ENCODE measurements at regions not wholly inside any gene's neighbourhood (a gene's known extent, or its start where the extent isn't known, plus 50 kb on each side); places are given as distances from the start of the nearest gene placed in this dataset.
A peak's percentile ranks its signal among the peaks of the same experiment; 100 is the strongest.

DNA sequence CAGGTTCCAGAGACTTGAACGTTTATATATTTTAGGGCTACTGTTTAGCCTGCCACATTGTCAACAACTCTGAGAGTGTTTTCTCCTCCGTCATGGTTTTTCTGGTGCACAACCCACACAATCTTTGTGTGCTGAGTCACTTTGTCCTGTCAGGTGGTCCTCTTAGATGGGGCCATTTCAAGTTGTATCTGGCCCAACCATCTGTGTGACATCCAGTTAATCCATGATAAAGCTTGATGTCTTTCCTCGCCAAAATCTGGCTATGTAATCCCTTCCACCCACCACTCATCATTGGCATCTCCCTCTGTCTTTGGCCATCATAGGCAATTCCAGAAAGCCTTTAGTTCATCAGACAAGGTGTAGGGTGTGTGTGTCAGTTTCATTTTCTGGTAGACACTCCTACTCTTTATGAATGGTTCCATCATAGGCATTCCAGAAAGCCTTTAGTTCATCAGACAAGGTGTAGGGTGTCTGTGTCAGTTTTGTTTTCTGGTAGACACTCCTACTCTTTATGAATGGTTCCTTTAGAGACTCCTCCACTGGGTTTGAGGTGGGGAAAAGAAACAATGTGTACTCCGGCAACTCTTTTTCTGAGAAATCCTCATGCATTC lies 282.0 kb upstream of the ACTBL2 start:
- Mint-ChIP-seq H3K9me3 (no peaks in the 10 kb centered on the region), H3K27ac (no peak overlapping the region), H3K4me3 (no peak overlapping the region), H3K4me1 (no peaks in the 10 kb centered on the region), H3K36me3 (no peaks in the 10 kb centered on the region), H3K27me3 (peaks cover 4% of the 10 kb centered on the region)
- Histone ChIP-seq H3K9me3 (ENCODE audit: control insufficient read depth in 2 of 2, low read length in 2 of 2) (no peaks in the 10 kb centered on the region), H3K27ac (ENCODE audit: insufficient read depth, low read length, poor library complexity, severe bottlenecking) (no peak overlapping the region), H3K4me3 (ENCODE audit: low read depth, low read length) (no peak overlapping the region), H3K4me1 (ENCODE audit: control insufficient read depth, insufficient read depth, low read length, poor library complexity, severe bottlenecking) (no peaks in the 10 kb centered on the region), H3K27me3 (ENCODE audit: control insufficient read depth, insufficient read depth, low read length) (no peaks in the 10 kb centered on the region), H3K36me3 (ENCODE audit: control insufficient read depth, insufficient read depth, low read length) (no peaks in the 10 kb centered on the region)
- DNase-seq = no peak
- no peak for ATAC-seq (ENCODE audit: low read depth in 2 of 2)

- Mint-ChIP-seq H3K36me3 (no peaks in the 10 kb centered on the region), H3K4me3 (no peak overlapping the region), H3K27ac (no peak overlapping the region), H3K4me1 (no peaks in the 10 kb centered on the region), H3K27me3 (no peaks in the 10 kb centered on the region), H3K9me3 (peaks cover 0 to 3% (median 0%) of the 10 kb centered on the region in 7 donors)
- Histone ChIP-seq H3K36me3 (ENCODE audit: control insufficient read depth, insufficient read depth, low read length) (no peaks in the 10 kb centered on the region), H3K27ac (ENCODE audit: insufficient read depth, low read length, poor library complexity, severe bottlenecking) (no peak overlapping the region), H3K4me1 (ENCODE audit: control insufficient read depth, insufficient read depth, low read length, poor library complexity, severe bottlenecking) (no peaks in the 10 kb centered on the region), H3K4me3 (ENCODE audit: low read depth, low read length) (no peak overlapping the region), H3K9me3 (ENCODE audit: control insufficient read depth in 2 of 2, low read length in 2 of 2) (no peaks in the 10 kb centered on the region), H3K27me3 (ENCODE audit: control insufficient read depth, insufficient read depth, low read length) (no peaks in the 10 kb centered on the region)
- ATAC-seq (ENCODE audit: low read depth in 2 of 2) = no peak
- no peak for DNase-seq
These were observed 278.9 kb upstream of the ACTBL2 start for GRCh38 chr5:57761513-57761912.

- Mint-ChIP-seq H3K4me3 (no peak overlapping the region), H3K9me3 (peaks cover 0 to 5% (median 0%) of the 10 kb centered on the region in 7 donors)
- no peak overlapping the region for H3K27ac ChIP-seq (ENCODE audit: insufficient read depth, low read length, poor library complexity, severe bottlenecking)
These were observed 272.0 kb upstream of the ACTBL2 start for GRCh38 chr5:57754616-57755015.

GRCh38 chr5:57753446-57753845 lies 270.8 kb upstream of the ACTBL2 start:
- H3K36me3 Mint-ChIP-seq = no peaks in the 10 kb centered on the region
- Histone ChIP-seq H3K4me1 (ENCODE audit: control insufficient read depth, insufficient read depth, low read length, poor library complexity, severe bottlenecking) (no peaks in the 10 kb centered on the region), H3K4me3 (ENCODE audit: low read depth, low read length) (no peak overlapping the region), H3K27me3 (ENCODE audit: control insufficient read depth, insufficient read depth, low read length) (no peaks in the 10 kb centered on the region), H3K36me3 (ENCODE audit: control insufficient read depth, insufficient read depth, low read length) (no peaks in the 10 kb centered on the region), H3K9me3 (ENCODE audit: control insufficient read depth in 2 of 2, low read length in 2 of 2) (no peaks in the 10 kb centered on the region), H3K27ac (ENCODE audit: insufficient read depth, low read length, poor library complexity, severe bottlenecking) (no peak overlapping the region)
- no peak for ATAC-seq (ENCODE audit: low read depth in 2 of 2)
- H3K27ac Mint-ChIP-seq = no peak overlapping the region
- H3K27me3 Mint-ChIP-seq = no peaks in the 10 kb centered on the region
- no peaks in the 10 kb centered on the region for H3K4me1 Mint-ChIP-seq
- H3K4me3 Mint-ChIP-seq = no peak overlapping the region
- DNase-seq = no peak
- peaks cover 0 to 5% (median 0%) of the 10 kb centered on the region in 7 donors for H3K9me3 Mint-ChIP-seq

More at GRCh38 chr5:57754616-57755015, 272.0 kb upstream of the ACTBL2 start:
- Mint-ChIP-seq H3K27me3 (no peaks in the 10 kb centered on the region), H3K27ac (no peak overlapping the region), H3K4me1 (no peaks in the 10 kb centered on the region), H3K36me3 (no peaks in the 10 kb centered on the region)
- Histone ChIP-seq H3K4me1 (ENCODE audit: control insufficient read depth, insufficient read depth, low read length, poor library complexity, severe bottlenecking) (no peaks in the 10 kb centered on the region), H3K4me3 (ENCODE audit: low read depth, low read length) (no peak overlapping the region), H3K27me3 (ENCODE audit: control insufficient read depth, insufficient read depth, low read length) (no peaks in the 10 kb centered on the region), H3K36me3 (ENCODE audit: control insufficient read depth, insufficient read depth, low read length) (no peaks in the 10 kb centered on the region), H3K9me3 (ENCODE audit: control insufficient read depth in 2 of 2, low read length in 2 of 2) (no peaks in the 10 kb centered on the region)
- DNase-seq (no peak), ATAC-seq (ENCODE audit: low read depth in 2 of 2) (no peak)

- H3K27ac Mint-ChIP-seq = no peak overlapping the region
- Histone ChIP-seq H3K4me3 (ENCODE audit: low read depth, low read length) (no peak overlapping the region), H3K27ac (ENCODE audit: insufficient read depth, low read length, poor library complexity, severe bottlenecking) (no peak overlapping the region)
These were observed 269.1 kb upstream of the ACTBL2 start for GRCh38 chr5:57751710-57752109.

DNA sequence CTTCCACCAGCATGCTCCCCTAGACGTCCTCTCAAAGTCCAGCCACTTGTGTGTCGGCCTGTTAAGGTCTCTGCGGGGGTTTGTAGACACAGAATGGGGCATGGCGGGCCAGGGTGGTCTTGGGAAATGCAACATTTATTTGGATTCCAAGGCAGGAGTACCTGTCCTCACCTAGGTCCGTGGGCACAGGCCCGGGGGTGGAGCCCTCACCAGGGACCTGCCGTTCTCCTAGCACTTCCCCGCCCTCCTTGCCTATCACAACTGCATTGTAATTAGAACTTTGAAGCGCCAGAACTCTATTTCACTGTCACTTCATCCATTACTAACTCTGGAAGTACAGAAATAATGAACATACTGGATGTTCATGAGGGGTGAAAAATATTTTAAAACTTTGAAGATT lies 268.3 kb upstream of the ACTBL2 start:
- H3K4me3 ChIP-seq (ENCODE audit: low read depth, low read length) = no peak overlapping the region
- no peaks in the 10 kb centered on the region for H3K36me3 ChIP-seq (ENCODE audit: control insufficient read depth, insufficient read depth, low read length)
- H3K4me1 ChIP-seq (ENCODE audit: control insufficient read depth, insufficient read depth, low read length, poor library complexity, severe bottlenecking) = no peaks in the 10 kb centered on the region
- H3K9me3 ChIP-seq (ENCODE audit: control insufficient read depth in 2 of 2, low read length in 2 of 2) = no peaks in the 10 kb centered on the region
- Mint-ChIP-seq H3K36me3 (peaks cover 4% of the 10 kb centered on the region), H3K4me3 (no peak overlapping the region), H3K4me1 (no peaks in the 10 kb centered on the region), H3K27me3 (peaks cover 4% of the 10 kb centered on the region), H3K27ac (no peak overlapping the region), H3K9me3 (peaks cover 0 to 6% (median 0%) of the 10 kb centered on the region in 7 donors)
- H3K27me3 ChIP-seq (ENCODE audit: control insufficient read depth, insufficient read depth, low read length) = no peaks in the 10 kb centered on the region
- H3K27ac ChIP-seq (ENCODE audit: insufficient read depth, low read length, poor library complexity, severe bottlenecking) = no peak overlapping the region
- DNase-seq = no peak
- ATAC-seq (ENCODE audit: low read depth in 2 of 2) = no peak

More at GRCh38 chr5:57751710-57752109, 269.1 kb upstream of the ACTBL2 start:
- Mint-ChIP-seq H3K4me3 (no peak overlapping the region), H3K4me1 (no peaks in the 10 kb centered on the region), H3K27me3 (peaks cover 4% of the 10 kb centered on the region), H3K36me3 (peaks cover 4% of the 10 kb centered on the region), H3K9me3 (peaks cover 0 to 6% (median 0%) of the 10 kb centered on the region in 7 donors)
- no peaks in the 10 kb centered on the region for H3K4me1 ChIP-seq (ENCODE audit: control insufficient read depth, insufficient read depth, low read length, poor library complexity, severe bottlenecking)
- ATAC-seq (ENCODE audit: low read depth in 2 of 2) = no peak
- H3K9me3 ChIP-seq (ENCODE audit: control insufficient read depth in 2 of 2, low read length in 2 of 2) = no peaks in the 10 kb centered on the region
- no peak for DNase-seq
- no peaks in the 10 kb centered on the region for H3K27me3 ChIP-seq (ENCODE audit: control insufficient read depth, insufficient read depth, low read length)
- H3K36me3 ChIP-seq (ENCODE audit: control insufficient read depth, insufficient read depth, low read length) = no peaks in the 10 kb centered on the region

DNA sequence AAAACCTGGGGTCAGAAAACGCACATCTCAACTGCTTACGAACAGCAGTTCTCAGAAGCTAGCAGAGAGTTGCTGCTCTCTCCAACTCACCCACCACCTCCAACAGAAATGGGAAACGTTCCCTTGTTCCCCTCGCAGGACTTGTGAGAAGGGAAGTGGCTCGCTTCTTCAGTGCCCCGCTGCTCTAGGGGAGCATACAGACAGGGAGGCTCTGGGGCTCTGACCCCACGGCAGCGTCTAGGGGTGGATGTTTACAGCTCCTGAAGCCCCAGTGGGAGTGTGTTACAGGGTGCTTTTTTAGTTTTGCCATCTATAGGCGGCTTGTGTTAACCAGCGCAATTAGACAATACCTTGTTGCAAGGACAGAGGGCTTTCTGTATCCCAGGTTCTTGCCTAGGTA lies 267.7 kb upstream of the ACTBL2 start:
- H3K4me1 ChIP-seq (ENCODE audit: control insufficient read depth, insufficient read depth, low read length, poor library complexity, severe bottlenecking) = no peaks in the 10 kb centered on the region
- H3K36me3 ChIP-seq (ENCODE audit: control insufficient read depth, insufficient read depth, low read length) = no peaks in the 10 kb centered on the region
- Mint-ChIP-seq H3K27ac (no peak overlapping the region), H3K4me3 (peak overlapping the region in 1 of 4 donors; percentile 21), H3K4me1 (no peaks in the 10 kb centered on the region), H3K36me3 (peaks cover 4% of the 10 kb centered on the region), H3K9me3 (peaks cover 0 to 6% (median 0%) of the 10 kb centered on the region in 7 donors), H3K27me3 (peaks cover 4% of the 10 kb centered on the region)
- H3K27ac ChIP-seq (ENCODE audit: insufficient read depth, low read length, poor library complexity, severe bottlenecking) = no peak overlapping the region
- H3K4me3 ChIP-seq (ENCODE audit: low read depth, low read length) = no peak overlapping the region
- no peaks in the 10 kb centered on the region for H3K27me3 ChIP-seq (ENCODE audit: control insufficient read depth, insufficient read depth, low read length)
- no peak for ATAC-seq (ENCODE audit: low read depth in 2 of 2)
- no peaks in the 10 kb centered on the region for H3K9me3 ChIP-seq (ENCODE audit: control insufficient read depth in 2 of 2, low read length in 2 of 2)
- DNase-seq = no peak

DNA sequence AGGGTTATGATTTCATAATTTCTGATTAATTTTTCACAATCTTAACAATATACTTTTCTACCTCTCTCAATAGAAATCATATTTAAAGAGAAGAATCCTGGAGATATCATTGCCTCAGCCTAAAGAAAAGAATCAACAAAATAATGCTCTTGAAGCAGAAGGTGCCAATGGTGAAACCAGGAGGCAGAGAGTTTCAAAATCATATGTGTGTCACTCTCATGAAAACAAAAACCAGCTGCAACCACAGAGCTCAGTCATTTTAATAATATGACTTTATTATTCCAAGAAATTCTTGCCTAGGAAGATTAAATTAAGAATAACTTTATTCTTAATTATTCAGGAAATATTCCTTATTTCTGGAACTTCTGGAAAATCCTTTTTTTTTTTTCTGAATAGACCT lies 266.8 kb upstream of the ACTBL2 start:
- H3K4me1 Mint-ChIP-seq = no peaks in the 10 kb centered on the region
- peaks cover 4% of the 10 kb centered on the region for H3K36me3 Mint-ChIP-seq
- H3K27me3 Mint-ChIP-seq = peaks cover 4% of the 10 kb centered on the region
- DNase-seq (no peak), ATAC-seq (ENCODE audit: low read depth in 2 of 2) (no peak)
- H3K4me3 Mint-ChIP-seq = no peak overlapping the region
- no peak overlapping the region for H3K4me3 ChIP-seq (ENCODE audit: low read depth, low read length)
- H3K27ac Mint-ChIP-seq = no peak overlapping the region
- H3K27ac ChIP-seq (ENCODE audit: insufficient read depth, low read length, poor library complexity, severe bottlenecking) = no peak overlapping the region
- H3K9me3 ChIP-seq (ENCODE audit: control insufficient read depth in 2 of 2, low read length in 2 of 2) = no peaks in the 10 kb centered on the region
- H3K4me1 ChIP-seq (ENCODE audit: control insufficient read depth, insufficient read depth, low read length, poor library complexity, severe bottlenecking) = no peaks in the 10 kb centered on the region
- H3K36me3 ChIP-seq (ENCODE audit: control insufficient read depth, insufficient read depth, low read length) = no peaks in the 10 kb centered on the region
- no peaks in the 10 kb centered on the region for H3K27me3 ChIP-seq (ENCODE audit: control insufficient read depth, insufficient read depth, low read length)
- peaks cover 0 to 6% (median 0%) of the 10 kb centered on the region in 7 donors for H3K9me3 Mint-ChIP-seq

Data from CD4-positive, CD25-positive, alpha-beta regulatory T cell (primary cell).